IPS-NIHi7 (cell line): ENCODE measurements at regions not wholly inside any gene's neighbourhood (a gene's known extent, or its start where the extent isn't known, plus 50 kb on each side); places are given as distances from the start of the nearest gene placed in this dataset.

Source experiments
- DNase-seq: peaks from one replicate; pipeline ENCODE4 v3.0.0; 2012; ENCODE audit warnings: mixed read lengths; ENCODE audit errors: extremely low spot score

DNA sequence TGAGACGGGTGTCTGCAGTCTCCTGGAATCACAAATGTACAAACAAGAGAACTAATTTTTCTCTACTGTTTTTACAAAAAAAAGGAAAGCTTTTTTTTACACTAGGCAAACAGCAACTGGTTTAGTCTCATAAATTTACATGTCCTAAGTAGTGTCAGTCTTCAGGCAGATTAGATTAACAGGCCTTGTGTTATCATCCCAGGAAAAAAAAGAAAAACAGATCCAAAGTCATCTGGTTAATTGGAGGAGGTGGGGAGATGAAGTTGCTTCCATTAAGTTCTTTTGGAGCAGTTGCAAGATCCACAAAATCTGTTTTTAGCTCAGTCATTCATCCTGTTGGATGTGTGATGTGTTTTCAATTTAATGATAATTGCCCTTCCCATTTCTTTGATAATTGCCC is 363.5 kb upstream of the ADGRL2 start:
- no peak for DNase-seq

DNA sequence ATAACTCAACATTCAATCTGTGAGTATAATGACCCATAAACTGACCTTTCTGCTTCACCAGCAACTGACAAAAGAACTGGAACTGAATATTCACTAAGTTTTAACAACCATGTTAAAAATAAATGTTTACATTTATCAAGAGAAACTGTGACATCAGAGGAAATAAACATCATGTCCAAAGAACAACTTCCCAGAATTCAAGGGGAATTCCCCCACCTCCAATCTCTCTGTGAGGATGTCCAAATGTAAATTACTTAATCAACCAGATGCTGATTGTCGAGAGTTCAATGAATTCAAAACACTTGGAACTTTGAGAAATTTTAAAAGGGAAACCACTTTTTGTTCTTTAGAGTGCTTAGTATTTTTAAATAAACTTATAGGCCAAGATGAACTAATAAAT is 365.6 kb upstream of the ADGRL2 start:
- no peak for DNase-seq

DNA sequence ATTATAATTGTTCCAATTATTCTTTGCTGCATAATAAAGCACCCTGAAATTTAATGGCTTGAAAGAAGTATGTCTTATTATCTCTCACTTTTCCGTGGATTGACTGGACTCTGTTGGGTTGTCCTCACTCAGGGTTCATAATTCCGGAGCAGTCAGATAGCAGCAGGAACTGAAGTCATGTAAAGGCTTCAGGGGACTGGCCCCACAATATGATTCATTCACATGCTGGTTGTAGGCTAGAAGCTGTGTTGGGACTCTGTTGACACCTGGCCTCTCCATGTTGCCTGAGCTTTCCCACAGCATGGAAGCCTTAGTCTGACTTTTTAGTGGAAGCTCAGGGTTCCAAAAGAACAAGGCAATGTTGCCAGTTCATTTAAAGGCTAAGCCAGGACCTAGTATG is 367.1 kb upstream of the ADGRL2 start:
- DNase-seq = no peak

DNA sequence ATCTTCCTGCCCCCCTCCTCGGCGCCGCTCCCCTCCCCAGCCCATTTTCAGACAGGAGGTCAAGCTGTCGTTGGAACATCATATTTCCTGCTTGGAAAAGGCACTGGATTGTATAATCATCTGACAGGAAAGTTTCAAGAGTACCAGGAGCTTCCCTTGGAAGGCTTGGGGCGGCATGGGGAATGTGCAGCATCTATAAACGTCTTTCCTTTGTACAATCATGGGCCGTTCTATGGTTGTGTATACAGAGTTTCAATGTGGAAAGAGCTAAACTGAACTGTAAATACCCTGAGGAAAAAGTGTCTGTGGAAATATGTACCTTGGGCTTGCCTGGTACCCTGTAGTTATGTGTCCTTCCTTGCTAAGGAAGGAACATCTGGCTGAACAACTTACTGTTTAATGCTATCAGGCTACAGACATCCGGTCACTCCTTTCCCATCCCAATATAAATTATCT is 368.1 kb upstream of the ADGRL2 start:
- no peak for DNase-seq

DNA sequence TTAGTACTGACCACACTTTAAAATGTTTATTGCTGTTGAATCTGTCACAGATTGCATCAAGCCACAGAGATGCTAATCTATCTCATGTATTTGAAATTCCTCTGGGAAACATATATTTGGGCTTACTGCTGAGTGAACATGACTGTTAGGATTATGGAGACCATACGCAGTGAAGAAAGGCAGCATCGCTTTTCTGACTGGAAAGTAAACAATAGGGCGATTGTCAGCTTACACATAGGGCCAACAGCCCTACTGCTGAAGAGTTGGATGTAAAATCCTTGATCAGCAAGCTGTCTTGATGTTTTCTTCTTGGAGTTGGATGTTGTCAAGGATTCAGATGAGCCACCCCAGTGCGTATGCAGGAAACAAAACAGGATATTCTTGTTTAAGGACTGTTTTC is 368.7 kb upstream of the ADGRL2 start:
- no peak for DNase-seq

DNA sequence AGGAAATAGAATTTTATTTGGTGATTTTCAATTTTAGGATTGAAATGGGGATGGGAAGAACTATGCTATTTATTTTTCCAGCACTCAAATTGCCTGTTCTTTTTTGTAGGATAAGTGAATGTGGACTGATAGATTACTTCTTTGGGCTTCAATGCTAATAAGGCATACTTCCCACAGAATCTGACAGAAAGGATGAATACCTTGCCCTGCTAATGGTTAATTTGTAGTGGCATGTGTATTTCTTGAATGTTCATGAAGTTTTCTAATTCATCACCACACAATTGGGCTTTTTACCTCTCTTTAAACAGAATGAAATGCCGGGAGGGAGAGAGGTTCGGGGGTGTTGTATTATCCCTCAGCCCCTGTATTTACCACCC is 369.1 kb upstream of the ADGRL2 start:
- DNase-seq = no peak

DNA sequence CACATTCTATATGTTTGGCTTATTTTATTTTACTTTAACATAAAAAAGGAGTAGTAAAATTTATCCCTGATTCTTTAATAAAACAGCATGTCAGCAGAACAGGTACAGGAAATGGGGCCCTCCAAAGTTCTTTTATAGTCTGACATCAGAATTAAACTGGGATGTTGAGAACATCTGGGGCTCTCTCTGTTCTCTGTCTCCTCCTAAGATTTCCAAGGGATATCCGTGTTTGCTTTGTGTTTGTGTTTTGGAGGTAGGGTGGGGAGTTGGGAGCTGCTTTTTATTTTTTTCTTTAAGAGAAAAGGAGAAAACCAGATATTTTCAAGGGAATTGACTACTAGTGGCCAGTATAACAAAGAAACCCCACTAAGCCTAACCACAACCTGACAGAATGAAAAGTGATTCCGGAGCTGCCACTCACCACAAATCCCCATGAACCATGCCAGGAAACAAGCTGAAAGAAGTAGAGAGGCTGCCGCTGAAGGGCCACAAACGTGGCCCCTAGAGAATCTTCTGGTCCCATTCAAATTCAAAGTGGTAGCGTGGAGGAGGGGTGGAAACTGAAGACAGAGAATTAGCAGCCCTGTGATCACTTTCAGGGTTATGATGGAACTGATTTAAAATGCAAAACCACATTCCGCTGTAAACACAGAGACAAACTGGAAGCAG is 369.6 kb upstream of the ADGRL2 start:
- peak; percentile 41 for DNase-seq

DNA sequence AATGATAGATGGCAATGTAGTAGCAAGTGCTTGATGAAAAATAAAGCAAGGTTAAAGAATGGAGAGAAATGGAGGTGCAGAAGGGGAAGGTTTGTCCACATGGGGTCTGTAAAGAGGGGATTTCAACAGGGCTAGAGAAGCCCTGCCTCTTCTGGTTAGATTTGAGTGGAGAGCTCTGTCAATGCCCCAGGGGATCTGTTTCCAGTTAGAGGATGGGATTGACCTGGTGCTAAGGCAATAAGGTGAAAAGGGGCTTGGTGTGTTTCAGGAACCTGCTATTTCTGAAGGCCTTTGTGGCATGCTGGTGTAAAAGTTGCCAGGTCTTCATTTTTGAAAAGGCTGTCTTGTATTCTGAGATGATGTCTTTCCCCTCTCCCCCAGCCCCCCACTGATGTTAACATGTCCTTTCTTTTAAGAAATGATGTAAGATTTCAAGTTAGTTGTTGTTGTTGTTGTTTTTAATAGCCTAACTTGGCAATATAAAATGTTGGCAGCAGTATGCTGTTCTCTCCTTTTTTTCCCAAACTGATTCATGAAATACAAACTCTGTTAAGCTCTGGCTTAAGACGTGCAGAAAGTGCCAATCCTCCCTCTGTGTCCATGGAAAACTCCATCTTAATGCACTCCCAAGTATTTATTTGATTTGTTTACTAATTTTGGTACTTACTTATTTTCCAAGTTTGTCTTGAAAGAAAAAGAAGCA is 370.3 kb upstream of the ADGRL2 start:
- DNase-seq = peak; percentile 30

DNA sequence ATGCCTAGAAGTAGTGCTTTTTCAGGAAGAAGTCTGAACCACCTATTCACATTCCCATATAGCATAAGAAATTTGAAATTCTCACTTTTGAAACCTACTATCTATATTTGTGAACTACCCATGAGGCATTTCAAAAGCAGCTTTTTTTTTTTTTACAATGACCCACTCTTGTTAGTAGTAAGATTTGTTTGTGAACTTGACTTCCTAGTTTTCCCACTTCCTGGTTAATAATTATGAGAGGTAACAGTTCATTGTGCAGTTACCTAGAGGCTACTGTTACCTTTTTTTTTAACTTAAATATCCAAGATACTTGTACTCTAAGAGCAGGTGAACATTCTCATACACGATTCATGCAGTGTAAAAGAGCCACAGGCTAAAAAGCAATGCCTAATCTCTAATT is 371.7 kb upstream of the ADGRL2 start:
- DNase-seq = no peak

DNA sequence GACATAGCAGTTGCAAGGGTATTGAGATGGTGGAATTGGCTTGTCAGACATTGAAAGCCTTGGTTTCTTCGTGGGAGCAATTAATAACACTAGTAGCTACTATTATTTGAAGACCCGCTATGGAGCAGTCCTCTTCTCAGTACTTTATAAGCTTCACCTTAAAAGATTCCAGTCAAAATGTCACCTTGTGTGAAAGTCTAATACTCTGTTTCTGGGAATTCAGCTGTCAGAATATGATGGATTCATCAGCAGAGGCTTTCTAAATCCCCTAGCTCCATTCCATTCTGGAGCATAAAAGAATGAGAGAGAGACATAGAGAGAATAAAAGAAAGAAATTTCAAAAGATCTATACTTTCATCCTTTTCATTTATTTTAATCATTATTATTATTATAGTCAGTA is 375.9 kb upstream of the ADGRL2 start:
- DNase-seq = no peak

DNA sequence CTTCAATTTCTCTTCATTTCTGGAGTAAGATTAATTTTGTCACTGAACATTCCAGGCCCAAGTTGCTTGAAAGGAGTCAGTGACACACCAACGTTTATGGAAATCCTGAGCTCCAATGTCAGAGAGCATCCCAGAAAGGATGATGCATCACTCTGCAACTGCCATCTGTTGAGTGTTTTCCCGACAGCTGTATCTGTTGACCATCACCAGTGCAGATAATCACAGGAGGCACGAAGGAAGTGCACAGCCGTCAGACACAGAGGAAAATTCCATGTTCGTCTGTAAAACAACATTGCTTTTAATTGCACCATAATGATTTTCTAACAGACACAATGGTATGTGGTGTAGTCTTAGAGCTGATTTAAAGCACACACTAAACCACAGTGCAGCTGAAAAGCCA is 376.7 kb upstream of the ADGRL2 start:
- DNase-seq = no peak

DNA sequence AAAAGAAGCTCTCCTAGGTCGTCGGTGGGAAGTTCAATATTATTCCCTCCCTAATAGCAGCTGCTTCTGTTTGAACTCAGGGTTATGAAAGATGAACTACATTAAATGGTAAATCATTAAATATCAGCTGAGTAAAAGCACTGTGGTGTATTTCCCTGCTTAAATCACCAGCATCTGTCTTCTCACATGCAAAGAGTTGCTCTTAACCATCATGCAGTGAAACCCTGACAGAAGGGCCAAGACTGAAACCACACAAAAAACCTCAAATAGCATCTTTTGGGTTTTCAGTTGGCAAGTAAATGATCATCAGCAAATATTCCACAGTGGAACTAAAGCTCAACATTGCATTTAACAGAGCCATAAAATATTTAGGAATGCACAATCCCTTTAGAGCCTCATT is 380.0 kb upstream of the ADGRL2 start:
- DNase-seq = no peak

DNA sequence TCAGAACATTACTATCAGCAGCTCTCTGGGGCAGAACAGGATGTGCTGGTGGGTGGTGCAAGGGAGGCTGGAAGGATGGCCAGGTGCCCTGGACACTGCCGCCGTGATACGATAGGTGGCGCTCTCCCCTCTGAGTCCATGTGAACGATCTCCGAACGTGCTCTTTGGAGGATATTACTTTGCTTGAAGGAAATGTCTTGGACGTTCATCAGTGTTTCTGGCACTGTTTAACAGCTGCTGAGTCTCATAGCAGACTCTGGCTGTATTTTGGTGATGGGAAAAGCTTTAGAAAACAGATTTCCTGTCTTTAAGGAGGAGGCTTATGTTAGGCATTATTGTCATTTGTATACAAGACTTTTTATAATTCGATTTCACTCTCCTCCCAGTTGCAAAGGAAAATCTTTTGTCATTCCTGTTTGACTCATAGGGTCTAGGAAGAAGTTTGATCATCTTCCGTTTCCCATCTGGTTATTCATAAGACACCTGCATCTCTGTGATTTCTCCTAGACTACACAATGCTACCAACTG is 386.2 kb upstream of the ADGRL2 start:
- peak; percentile 91 for DNase-seq

DNA sequence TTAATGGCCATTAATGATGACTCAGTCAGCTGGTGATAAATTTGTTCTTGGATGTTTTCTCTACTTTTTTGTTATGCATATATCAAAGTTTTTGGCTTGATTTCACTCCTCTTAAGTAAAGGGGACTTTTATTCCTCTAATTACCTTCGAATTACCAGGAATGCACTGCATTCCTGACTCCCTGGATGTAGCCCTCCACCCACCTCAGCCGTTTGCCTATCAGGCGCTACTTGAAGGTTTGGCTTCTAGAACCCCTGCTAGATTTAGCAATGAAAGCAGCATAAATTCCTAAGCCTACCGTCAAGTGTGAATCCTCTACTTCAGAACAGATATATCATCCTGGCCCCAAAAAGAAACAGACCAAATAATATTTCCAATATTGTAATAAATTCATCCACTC is 387.8 kb upstream of the ADGRL2 start:
- peak; percentile 46 for DNase-seq

DNA sequence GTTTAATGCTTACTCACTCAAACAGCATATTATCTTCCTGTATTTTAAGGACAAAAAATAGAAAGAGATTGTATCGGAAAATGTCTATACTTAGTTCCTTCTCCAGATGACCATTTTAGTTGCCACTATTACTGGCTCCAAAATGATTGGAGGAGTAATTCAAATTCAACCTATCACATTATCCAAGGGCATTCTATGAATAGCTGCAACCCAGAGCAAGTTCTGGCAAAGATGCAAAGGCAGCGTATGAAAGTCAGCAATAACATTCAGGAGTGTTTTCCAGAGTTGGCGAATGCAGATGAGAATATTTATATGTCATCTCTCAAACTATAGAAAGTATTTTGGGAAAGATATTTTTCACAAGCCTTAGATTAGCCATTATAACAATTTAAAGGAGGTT is 389.8 kb upstream of the ADGRL2 start:
- no peak for DNase-seq

DNA sequence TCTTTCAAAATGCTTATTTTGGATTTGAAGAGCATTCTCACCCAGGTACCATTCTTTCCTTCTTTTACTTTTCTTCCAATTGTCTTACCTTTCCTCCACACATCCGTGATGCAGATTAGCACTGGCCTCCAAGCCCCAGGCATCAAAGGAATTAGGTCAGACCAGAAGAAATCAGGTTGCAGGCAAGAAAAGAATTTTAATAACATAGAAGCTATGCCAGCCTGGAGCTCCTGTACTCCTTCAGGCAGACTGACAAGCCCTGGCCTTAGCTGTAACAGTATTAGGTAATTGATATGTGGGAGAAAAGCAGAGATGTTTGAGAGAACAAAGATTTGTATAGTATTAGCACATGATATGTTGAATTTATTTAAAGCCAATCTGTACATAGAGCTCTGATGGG is 390.4 kb upstream of the ADGRL2 start:
- DNase-seq = no peak

DNA sequence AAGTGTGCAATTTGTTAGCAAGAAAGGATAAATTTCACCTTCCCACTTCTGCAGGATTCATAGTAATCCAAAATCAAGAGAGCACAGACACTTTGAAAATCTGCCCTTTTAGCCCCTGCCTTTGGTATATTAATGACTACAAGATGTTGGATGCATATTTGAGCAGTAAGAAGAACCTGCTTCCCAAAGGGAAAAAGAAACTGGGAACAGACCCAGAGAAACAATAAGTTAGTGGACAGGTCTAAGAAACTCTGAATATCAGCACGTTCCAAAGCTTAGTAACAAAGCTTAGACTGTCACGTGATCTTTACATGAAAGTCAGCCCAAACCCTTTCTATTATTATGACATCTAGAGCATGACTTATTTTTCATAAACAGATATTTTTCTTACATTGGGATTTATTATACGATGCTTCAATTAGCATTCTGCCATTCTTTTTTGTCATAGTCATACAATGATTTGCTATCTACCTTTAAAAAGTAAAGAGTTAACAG is 390.9 kb upstream of the ADGRL2 start:
- DNase-seq = no peak

DNA sequence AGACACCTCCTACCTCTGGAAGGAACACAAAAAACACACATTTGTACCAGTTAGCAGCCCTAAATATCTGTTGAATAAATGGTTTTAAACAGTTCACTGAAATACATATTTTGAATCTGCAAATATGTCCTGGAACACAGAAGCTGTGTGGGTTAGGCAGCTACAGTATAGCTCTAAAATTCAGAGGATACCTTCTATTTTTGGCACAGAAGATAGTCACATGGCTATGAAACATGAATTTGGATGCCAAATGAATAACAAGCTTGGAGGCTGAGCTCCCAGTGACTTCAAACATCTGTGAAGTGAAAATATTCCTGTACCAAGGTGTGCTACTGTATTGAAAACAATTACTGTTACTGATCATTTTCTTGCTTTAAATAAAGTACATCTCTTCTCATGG is 391.5 kb upstream of the ADGRL2 start:
- no peak for DNase-seq

DNA sequence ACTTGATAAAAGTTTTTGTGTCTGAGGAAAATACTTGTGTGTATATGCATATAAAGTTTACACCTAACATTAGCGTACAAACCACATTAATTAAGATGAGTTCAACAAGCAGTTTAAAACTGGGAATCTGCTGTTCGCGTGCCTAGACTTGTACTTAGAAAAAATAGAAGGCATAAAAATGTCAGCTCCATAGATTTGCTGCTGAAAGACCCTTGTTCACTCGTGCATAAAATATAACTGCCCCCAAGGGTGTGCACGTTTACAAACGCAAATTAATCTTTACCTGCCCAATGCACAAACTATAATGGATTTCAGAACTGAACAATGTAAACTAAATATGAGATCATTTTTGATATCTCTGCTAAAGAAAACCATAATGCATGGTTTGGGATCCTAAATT is 392.3 kb upstream of the ADGRL2 start:
- DNase-seq = no peak

DNA sequence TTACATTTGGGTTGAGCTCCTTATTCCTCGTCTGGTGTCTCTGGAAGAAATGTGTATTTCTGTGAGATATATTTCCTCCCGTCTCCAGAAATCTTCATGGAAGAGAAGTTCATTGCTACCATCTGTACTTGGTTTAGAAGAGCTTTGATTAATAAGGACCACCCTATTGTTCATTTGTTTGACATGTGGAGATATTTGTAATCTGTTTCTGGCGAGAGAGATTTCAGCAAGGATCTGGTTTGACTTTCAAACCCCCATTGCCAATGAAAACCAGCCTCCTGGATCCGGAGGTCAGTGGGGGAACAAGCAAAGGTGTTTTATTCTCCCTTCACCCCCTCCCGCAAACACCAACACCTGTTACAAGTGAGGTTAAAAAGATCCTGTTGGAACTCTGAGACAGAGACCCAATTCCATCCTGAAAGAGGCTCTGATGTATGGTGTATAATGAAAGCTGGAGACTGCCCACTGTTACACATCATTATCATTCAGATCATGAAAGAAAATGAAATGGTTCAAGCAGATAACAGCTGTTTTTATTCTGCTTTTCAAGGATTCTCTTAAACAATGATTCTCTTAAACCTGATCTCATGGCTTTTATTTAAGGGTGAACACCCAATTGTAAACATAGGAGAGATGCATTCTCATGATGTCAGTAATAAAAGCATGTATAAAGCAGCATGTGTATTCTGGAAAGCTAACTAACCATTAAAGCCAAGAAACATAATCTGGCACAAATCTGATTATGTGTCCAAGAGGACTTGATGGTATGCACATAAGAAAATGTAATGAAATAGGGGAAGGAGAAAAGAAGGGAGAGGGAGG is 393.5 kb upstream of the ADGRL2 start:
- DNase-seq = no peak

DNA sequence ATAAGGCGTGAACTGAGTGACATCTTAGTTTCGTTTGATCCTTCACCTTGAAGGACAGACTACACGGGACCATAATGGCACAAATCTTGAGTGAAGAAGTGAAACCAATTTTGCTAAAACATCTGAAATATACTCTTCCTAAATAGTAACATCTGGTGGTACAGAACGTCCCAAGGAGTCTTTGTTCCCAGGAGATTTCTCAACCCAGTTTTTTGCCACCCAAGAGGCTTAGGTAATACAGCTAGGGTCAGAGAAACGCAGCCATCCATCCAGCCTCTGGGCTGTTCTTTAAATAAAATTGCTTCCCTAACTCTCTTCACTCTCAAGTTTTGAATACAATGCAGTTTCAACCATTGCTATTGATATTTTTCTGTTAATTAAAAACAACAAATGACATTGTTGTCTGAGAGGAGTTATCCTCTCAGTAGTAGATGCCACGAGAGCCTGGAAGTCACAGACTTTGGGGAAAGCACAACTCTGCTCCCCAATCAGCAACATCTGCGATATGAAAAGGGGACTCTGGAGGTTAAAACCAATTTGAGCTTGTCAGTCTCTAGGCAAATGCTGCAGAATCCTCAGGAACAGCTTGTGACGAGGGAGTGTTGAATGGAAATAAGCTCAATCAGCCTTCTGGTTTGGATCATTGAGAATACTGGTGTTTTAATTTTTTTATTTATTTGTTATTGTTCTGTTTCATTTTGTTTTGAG is 394.3 kb upstream of the ADGRL2 start:
- DNase-seq = no peak

DNA sequence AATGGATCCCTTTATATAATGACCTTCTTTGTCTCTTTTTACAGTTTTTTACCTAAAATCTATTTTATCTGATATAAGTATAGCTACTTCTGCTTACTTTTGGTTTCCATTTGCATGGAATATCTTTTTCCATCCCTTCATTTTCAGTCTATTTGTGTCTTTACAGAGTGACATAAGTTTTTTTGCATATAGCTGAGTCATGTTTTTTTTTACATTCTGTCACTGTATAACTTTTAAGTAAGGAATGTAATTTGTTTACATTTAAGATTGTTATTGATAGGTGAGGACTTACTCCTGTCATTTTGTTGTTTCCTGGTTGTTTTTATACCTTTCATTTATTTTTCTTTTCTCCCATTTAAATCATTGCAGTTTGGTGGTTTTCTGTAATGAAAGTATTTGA is 402.7 kb upstream of the ADGRL2 start:
- DNase-seq = no peak
